CD4-positive, alpha-beta memory T cell (primary cell): ENCODE measurements at regions not wholly inside any gene's neighbourhood (a gene's known extent, or its start where the extent isn't known, plus 50 kb on each side); places are given as distances from the start of the nearest gene placed in this dataset.

Source experiments
- CTCF ChIA-PET: fragments of 350-600 bp; sonication (Branson Sonifier 250); formaldehyde crosslinking; loops from one replicate; lab custom pipeline; 2021; ENCODE audit warnings: inconsistent platforms; ENCODE audit not compliant: partially characterized antibody; lab: Charles Lee
- POLR2A ChIA-PET: fragments of 350-600 bp; sonication (Branson Sonifier 250); formaldehyde crosslinking; loops from one replicate; lab custom pipeline; 2021; ENCODE audit not compliant: partially characterized antibody; lab: Charles Lee
- DNase-seq, 5 donors: peaks; one replicate each; pipeline versions ENCODE4 v3.0.0 to v3.0.0-alpha.2; 2020 to 2022; ENCODE audit warnings: mixed read lengths in 1 of 5
- H3K27ac ChIP-seq: one replicate; pipeline ENCODE4 v1.7.0; 2013; ENCODE audit warnings: low read depth, low read length
- H3K27me3 ChIP-seq: 2 replicates; pipeline ENCODE4 v1.7.0; 2013; ENCODE audit warnings: mild to moderate bottlenecking, low read length, moderate library complexity; ENCODE audit not compliant: insufficient read depth
- H3K36me3 ChIP-seq: 2 replicates; pipeline ENCODE4 v1.7.0; 2013; ENCODE audit warnings: mild to moderate bottlenecking, low read length, moderate library complexity; ENCODE audit not compliant: insufficient read depth
- H3K4me1 ChIP-seq: 2 replicates; pipeline ENCODE4 v1.7.0; 2013; ENCODE audit warnings: mild to moderate bottlenecking, low read length, moderate library complexity; ENCODE audit not compliant: insufficient read depth
- H3K4me3 ChIP-seq, 2 donors: one replicate each; pipeline ENCODE4 v1.7.0; 2013; ENCODE audit warnings: low read length in 2 of 2, mild to moderate bottlenecking in 1 of 2
- H3K9me3 ChIP-seq, 2 donors: one replicate each; pipeline ENCODE4 v1.7.0; 2013; ENCODE audit warnings: low read length in 2 of 2, control low read depth in 1 of 2; ENCODE audit not compliant: control insufficient read depth in 1 of 2
- H3K27ac Mint-ChIP-seq, 7 donors: one replicate each; pipeline ENCODE4 v1.8.0; 2020 to 2021; ENCODE audit warnings: mixed read lengths in 7 of 7, mild to moderate bottlenecking in 6 of 7, inconsistent platforms in 3 of 7, moderate library complexity in 3 of 7
- H3K27me3 Mint-ChIP-seq, 2 donors: one replicate each; pipeline ENCODE4 v1.8.0; 2020 to 2021; ENCODE audit warnings: mixed read lengths in 2 of 2
- H3K36me3 Mint-ChIP-seq, 2 donors: one replicate each; pipeline ENCODE4 v1.8.0; 2020 to 2021; ENCODE audit warnings: mixed read lengths in 2 of 2, inconsistent platforms in 1 of 2, mild to moderate bottlenecking in 1 of 2
- H3K4me1 Mint-ChIP-seq, 4 donors: one replicate each; pipeline ENCODE4 v1.8.0; 2020 to 2021; ENCODE audit warnings: mixed read lengths in 4 of 4, mild to moderate bottlenecking in 1 of 4
- H3K4me3 Mint-ChIP-seq, 8 donors: one replicate each; pipeline ENCODE4 v1.8.0; 2020 to 2021; ENCODE audit warnings: mixed read lengths in 8 of 8, mild to moderate bottlenecking in 7 of 8, moderate library complexity in 6 of 8, inconsistent platforms in 3 of 8
- H3K9me3 Mint-ChIP-seq, 8 donors: one replicate each; pipeline ENCODE4 v1.8.0; 2020 to 2021; ENCODE audit warnings: mixed read lengths in 8 of 8, mild to moderate bottlenecking in 5 of 8, inconsistent platforms in 3 of 8, moderate library complexity in 1 of 8
- intact Hi-C: fragments of 100-400 bp; cut with micrococcal nuclease; formaldehyde crosslinking; loops from one replicate; pipeline ENCODE4 v1.15.1; 2023

GRCh38 chr13:78993792-78994191 lies 334.8 kb upstream of the OBI1 start:
- ChIA-PET POLR2A (no interaction called here), CTCF (no interaction called here)
- intact Hi-C loops = no loop called here
- H3K4me3 ChIP-seq = no peak overlapping the region
- H3K27me3 Mint-ChIP-seq = peaks cover 2 to 3% of the 10 kb centered on the region in 2 donors
- H3K4me1 Mint-ChIP-seq = no peaks in the 10 kb centered on the region
- H3K27me3 ChIP-seq = no peaks in the 10 kb centered on the region
- no peak overlapping the region for H3K4me3 Mint-ChIP-seq
- no peaks in the 10 kb centered on the region for H3K4me1 ChIP-seq
- H3K36me3 Mint-ChIP-seq = no peaks in the 10 kb centered on the region
- H3K9me3 ChIP-seq = no peaks in the 10 kb centered on the region
- H3K9me3 Mint-ChIP-seq = peaks cover 0 to 2% (median 0%) of the 10 kb centered on the region in 8 donors
- no peak overlapping the region for H3K27ac ChIP-seq
- no peak overlapping the region for H3K27ac Mint-ChIP-seq
- no peaks in the 10 kb centered on the region for H3K36me3 ChIP-seq
- no peak for DNase-seq

GRCh38 chr13:78981913-78982312 lies 323.0 kb upstream of the OBI1 start:
- DNase-seq = no peak
- POLR2A ChIA-PET = no interaction called here
- no peaks in the 10 kb centered on the region for H3K36me3 Mint-ChIP-seq
- H3K4me1 Mint-ChIP-seq = no peaks in the 10 kb centered on the region
- peaks cover 2 to 6% of the 10 kb centered on the region in 2 donors for H3K27me3 Mint-ChIP-seq
- Histone ChIP-seq H3K27ac (no peak overlapping the region), H3K36me3 (no peaks in the 10 kb centered on the region), H3K4me1 (no peaks in the 10 kb centered on the region), H3K27me3 (no peaks in the 10 kb centered on the region), H3K4me3 (no peak overlapping the region), H3K9me3 (no peaks in the 10 kb centered on the region)
- H3K9me3 Mint-ChIP-seq = no peaks in the 10 kb centered on the region
- intact Hi-C loops = loop anchor here (10.0 kb wide), 1 partner anchor 563 kb away; no protein-coding TSS in a partner anchor
- no peak overlapping the region for H3K4me3 Mint-ChIP-seq
- CTCF ChIA-PET = interaction anchor here (1.7 kb wide), 1 partner anchor 844 kb away, joined by 11 read pairs; no protein-coding TSS in a partner anchor
- no peak overlapping the region for H3K27ac Mint-ChIP-seq

DNA sequence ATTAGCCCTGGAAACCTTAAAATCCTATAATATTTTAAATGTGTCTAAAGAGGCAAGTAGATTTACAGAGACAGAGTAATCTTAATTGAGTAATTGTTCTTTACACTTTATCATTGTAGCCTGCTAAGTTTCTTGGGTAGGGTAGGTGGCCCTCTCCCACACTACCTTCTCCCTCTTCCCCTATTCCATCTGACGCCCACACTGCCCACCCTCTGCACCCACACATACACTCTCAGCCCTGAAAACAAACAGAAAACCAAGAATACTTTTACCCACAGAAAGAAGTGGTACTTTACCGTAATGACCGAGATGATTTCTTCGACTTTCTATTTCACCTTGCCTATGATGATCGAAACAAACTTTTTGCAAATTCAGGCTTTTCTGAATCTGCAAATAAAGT lies 320.4 kb upstream of the OBI1 start:
- Mint-ChIP-seq H3K4me1 (no peaks in the 10 kb centered on the region), H3K27ac (peak overlapping the region in 1 of 7 donors; percentile 48), H3K4me3 (no peak overlapping the region), H3K27me3 (peaks cover 0 to 12% of the 10 kb centered on the region in 2 donors), H3K9me3 (no peaks in the 10 kb centered on the region), H3K36me3 (no peaks in the 10 kb centered on the region)
- H3K4me3 ChIP-seq = no peak overlapping the region
- no peaks in the 10 kb centered on the region for H3K36me3 ChIP-seq
- H3K4me1 ChIP-seq = no peaks in the 10 kb centered on the region
- CTCF ChIA-PET = interaction anchor here (0.9 to 2.7 kb wide), 6 partner anchors 8 to 848 kb away, joined by 3 to 86 read pairs (median 6); no protein-coding TSS in a partner anchor
- no peaks in the 10 kb centered on the region for H3K9me3 ChIP-seq
- no peak for DNase-seq
- no peaks in the 10 kb centered on the region for H3K27me3 ChIP-seq
- POLR2A ChIA-PET = no interaction called here
- intact Hi-C loops = loop anchor here (5.0 kb wide), 1 partner anchor 662 kb away; no protein-coding TSS in a partner anchor
- no peak overlapping the region for H3K27ac ChIP-seq

DNA sequence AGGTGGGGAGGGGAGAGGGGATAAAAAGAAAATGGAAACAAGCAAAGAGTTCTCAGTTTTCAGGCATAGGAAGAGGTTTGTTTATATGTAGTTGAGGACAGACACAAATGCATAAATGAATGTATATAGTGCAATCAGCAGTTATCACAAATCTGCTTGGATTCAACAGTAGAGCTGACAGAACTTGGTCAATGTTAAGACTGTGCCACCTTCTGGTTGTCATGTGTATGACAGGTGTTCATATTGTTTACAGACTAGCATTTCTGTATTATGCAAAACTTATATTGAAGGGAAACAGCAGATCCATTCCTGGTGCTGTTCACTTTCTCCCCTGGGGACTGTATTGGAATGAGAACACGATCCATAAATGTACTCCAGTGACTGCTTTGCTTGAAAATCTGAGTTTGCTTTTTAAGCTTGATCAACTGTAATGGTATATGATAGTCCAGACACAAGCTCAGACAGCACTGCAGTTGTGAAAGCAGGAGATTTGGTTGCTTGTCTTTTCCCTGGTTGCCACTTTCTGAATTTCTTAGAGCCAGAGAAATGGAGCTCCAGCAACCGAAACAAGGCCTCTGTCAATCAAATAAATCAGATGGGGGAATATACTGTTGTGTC lies 319.5 kb upstream of the OBI1 start:
- Histone ChIP-seq H3K4me3 (no peak overlapping the region), H3K36me3 (no peaks in the 10 kb centered on the region), H3K27ac (no peak overlapping the region), H3K4me1 (no peaks in the 10 kb centered on the region), H3K27me3 (no peaks in the 10 kb centered on the region), H3K9me3 (no peaks in the 10 kb centered on the region)
- Mint-ChIP-seq H3K9me3 (no peaks in the 10 kb centered on the region), H3K36me3 (no peaks in the 10 kb centered on the region), H3K4me3 (no peak overlapping the region), H3K27ac (no peak overlapping the region), H3K27me3 (peaks cover 0 to 12% of the 10 kb centered on the region in 2 donors), H3K4me1 (no peaks in the 10 kb centered on the region)
- intact Hi-C loops = loop anchor here (1.0 to 5.0 kb wide), 3 partner anchors 413 to 841 kb away; no protein-coding TSS in a partner anchor
- DNase-seq = peak in 4 of 5 donors; percentile 30 to 43 (median 42)
- ChIA-PET CTCF (interaction anchor here (0.7 to 2.7 kb wide), 10 partner anchors 9 to 847 kb away, joined by 3 to 86 read pairs (median 4); no protein-coding TSS in a partner anchor), POLR2A (no interaction called here)

- no peak overlapping the region for H3K27ac Mint-ChIP-seq
- Histone ChIP-seq H3K27ac (no peak overlapping the region), H3K36me3 (no peaks in the 10 kb centered on the region), H3K27me3 (no peaks in the 10 kb centered on the region), H3K4me3 (no peak overlapping the region), H3K4me1 (no peaks in the 10 kb centered on the region), H3K9me3 (no peaks in the 10 kb centered on the region)
- H3K36me3 Mint-ChIP-seq = no peaks in the 10 kb centered on the region
- ChIA-PET POLR2A (no interaction called here), CTCF (interaction anchor here (2.7 to 2.9 kb wide), 2 partner anchors 839 to 840 kb away, joined by 29 to 86 read pairs; no protein-coding TSS in a partner anchor)
- peaks cover 0 to 12% of the 10 kb centered on the region in 2 donors for H3K27me3 Mint-ChIP-seq
- no peaks in the 10 kb centered on the region for H3K4me1 Mint-ChIP-seq
- no peaks in the 10 kb centered on the region for H3K9me3 Mint-ChIP-seq
- H3K4me3 Mint-ChIP-seq = no peak overlapping the region
- DNase-seq = no peak
- intact Hi-C loops = loop anchor here (5.0 kb wide), 1 partner anchor 660 kb away; no protein-coding TSS in a partner anchor
Measured at GRCh38 chr13:78977311-78977710, 318.4 kb upstream of the OBI1 start.

GRCh38 chr13:78976696-78977095 lies 317.7 kb upstream of the OBI1 start:
- intact Hi-C loops = loop anchor here (5.0 kb wide), 1 partner anchor 659 kb away; no protein-coding TSS in a partner anchor

DNA sequence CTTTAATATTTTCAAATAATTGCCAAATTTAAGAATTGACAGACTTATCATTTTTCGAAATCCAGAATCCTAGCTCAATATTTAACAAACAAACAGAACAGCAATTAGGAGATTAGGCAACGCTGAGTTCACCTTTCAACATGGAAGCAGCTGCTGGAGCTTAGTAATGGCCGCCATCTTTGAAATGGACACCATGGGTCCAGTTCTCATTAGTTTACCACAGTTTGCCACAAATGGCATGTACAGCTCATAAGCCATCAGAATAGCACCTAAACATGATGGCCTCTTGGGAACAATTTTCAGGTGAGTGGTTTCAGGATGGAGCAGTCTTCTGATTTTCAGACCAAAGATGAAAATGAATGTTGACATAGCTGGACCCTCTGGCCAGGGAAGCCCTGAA lies 313.6 kb upstream of the OBI1 start:
- POLR2A ChIA-PET = no interaction called here
- Mint-ChIP-seq H3K27ac (no peak overlapping the region), H3K4me1 (no peaks in the 10 kb centered on the region), H3K27me3 (peaks cover 2 to 9% of the 10 kb centered on the region in 2 donors), H3K36me3 (no peaks in the 10 kb centered on the region), H3K9me3 (peaks cover 0 to 4% (median 0%) of the 10 kb centered on the region in 8 donors), H3K4me3 (no peak overlapping the region)
- no peaks in the 10 kb centered on the region for H3K9me3 ChIP-seq
- CTCF ChIA-PET = interaction anchor here (1.2 to 1.3 kb wide), 2 partner anchors 9 to 834 kb away, joined by 3 to 7 read pairs; no protein-coding TSS in a partner anchor
- H3K27ac ChIP-seq = no peak overlapping the region
- H3K4me3 ChIP-seq = no peak overlapping the region
- no peaks in the 10 kb centered on the region for H3K36me3 ChIP-seq
- no peak for DNase-seq
- H3K4me1 ChIP-seq = no peaks in the 10 kb centered on the region
- intact Hi-C loops = no loop called here
- no peaks in the 10 kb centered on the region for H3K27me3 ChIP-seq

More at GRCh38 chr13:78976696-78977095, 317.7 kb upstream of the OBI1 start:
- H3K27ac ChIP-seq = no peak overlapping the region
- POLR2A ChIA-PET = no interaction called here
- no peak overlapping the region for H3K4me3 ChIP-seq
- no peaks in the 10 kb centered on the region for H3K36me3 ChIP-seq
- peaks cover 0 to 12% of the 10 kb centered on the region in 2 donors for H3K27me3 Mint-ChIP-seq
- no peaks in the 10 kb centered on the region for H3K27me3 ChIP-seq
- no peak overlapping the region for H3K4me3 Mint-ChIP-seq
- H3K36me3 Mint-ChIP-seq = no peaks in the 10 kb centered on the region
- H3K4me1 Mint-ChIP-seq = no peaks in the 10 kb centered on the region
- H3K9me3 Mint-ChIP-seq = no peaks in the 10 kb centered on the region
- no peaks in the 10 kb centered on the region for H3K4me1 ChIP-seq
- CTCF ChIA-PET = interaction anchor here (1.1 to 2.9 kb wide), 3 partner anchors 13 to 839 kb away, joined by 3 to 29 read pairs (median 4); no protein-coding TSS in a partner anchor
- no peak for DNase-seq
- no peak overlapping the region for H3K27ac Mint-ChIP-seq
- H3K9me3 ChIP-seq = no peaks in the 10 kb centered on the region
